ENCODE measurements at regions not wholly inside any gene's neighbourhood (a gene's known extent, or its start where the extent isn't known, plus 50 kb on each side); places are given as distances from the start of the nearest gene placed in this dataset.
A peak's percentile ranks its signal among the peaks of the same experiment; 100 is the strongest.

GRCh38 chr3:74269689-74270088 is 344.8 kb downstream of the CNTN3 start:
- TF ChIP-seq, protein P1, sequence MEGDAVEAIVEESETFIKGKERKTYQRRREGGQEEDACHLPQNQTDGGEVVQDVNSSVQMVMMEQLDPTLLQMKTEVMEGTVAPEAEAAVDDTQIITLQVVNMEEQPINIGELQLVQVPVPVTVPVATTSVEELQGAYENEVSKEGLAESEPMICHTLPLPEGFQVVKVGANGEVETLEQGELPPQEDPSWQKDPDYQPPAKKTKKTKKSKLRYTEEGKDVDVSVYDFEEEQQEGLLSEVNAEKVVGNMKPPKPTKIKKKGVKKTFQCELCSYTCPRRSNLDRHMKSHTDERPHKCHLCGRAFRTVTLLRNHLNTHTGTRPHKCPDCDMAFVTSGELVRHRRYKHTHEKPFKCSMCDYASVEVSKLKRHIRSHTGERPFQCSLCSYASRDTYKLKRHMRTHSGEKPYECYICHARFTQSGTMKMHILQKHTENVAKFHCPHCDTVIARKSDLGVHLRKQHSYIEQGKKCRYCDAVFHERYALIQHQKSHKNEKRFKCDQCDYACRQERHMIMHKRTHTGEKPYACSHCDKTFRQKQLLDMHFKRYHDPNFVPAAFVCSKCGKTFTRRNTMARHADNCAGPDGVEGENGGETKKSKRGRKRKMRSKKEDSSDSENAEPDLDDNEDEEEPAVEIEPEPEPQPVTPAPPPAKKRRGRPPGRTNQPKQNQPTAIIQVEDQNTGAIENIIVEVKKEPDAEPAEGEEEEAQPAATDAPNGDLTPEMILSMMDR (IDR thresholded peaks at IDR 0.05; ENCODE audit: control extremely low read depth, extremely low read depth, low read depth, missing control alignments), result no peak
- no peak for DNase-seq (ENCODE audit: extremely low spot score)
- ChIA-PET POLR2A (no interaction called here), CTCF (no interaction called here)

GRCh38 chr3:74268753-74269152 is 345.7 kb downstream of the CNTN3 start:
- TF ChIP-seq, protein P1 (IDR thresholded peaks at IDR 0.05; ENCODE audit: control extremely low read depth, extremely low read depth, low read depth, missing control alignments), result no peak
- POLR2A ChIA-PET, result no interaction called here
- CTCF ChIA-PET, result interaction anchor here (1.6 to 2.8 kb wide), 3 partner anchors 16 to 31 kb away, joined by 7 to 12 read pairs (median 11); no protein-coding TSS in a partner anchor
- DNase-seq (ENCODE audit: extremely low spot score), result no peak

GRCh38 chr3:74267588-74268184 is 346.8 kb downstream of the CNTN3 start:
- TF ChIP-seq, protein P1 (IDR thresholded peaks at IDR 0.05; ENCODE audit: control extremely low read depth, extremely low read depth, low read depth, missing control alignments), result peak; percentile 40
- DNase-seq (ENCODE audit: extremely low spot score), result peak; percentile 7
- ChIA-PET POLR2A (no interaction called here), CTCF (interaction anchor here (1.0 to 2.8 kb wide), 6 partner anchors 9 to 905 kb away, joined by 3 to 12 read pairs (median 8); no protein-coding TSS in a partner anchor)

GRCh38 chr3:74267131-74267530 is 347.3 kb downstream of the CNTN3 start:
- CTCF ChIA-PET, result interaction anchor here (1.0 to 2.8 kb wide), 5 partner anchors 9 to 905 kb away, joined by 3 to 12 read pairs (median 10); no protein-coding TSS in a partner anchor
- TF ChIP-seq, protein P1 (IDR thresholded peaks at IDR 0.05; ENCODE audit: control extremely low read depth, extremely low read depth, low read depth, missing control alignments), result no peak
- POLR2A ChIA-PET, result no interaction called here
- no peak for DNase-seq (ENCODE audit: extremely low spot score)

- ChIA-PET POLR2A (interaction anchor here (0.6 kb wide), 1 partner anchor 8 kb away, joined by 8 read pairs; no protein-coding TSS in a partner anchor), CTCF (no interaction called here)
- no peak for DNase-seq (ENCODE audit: extremely low spot score)
- TF ChIP-seq, protein P1 (IDR thresholded peaks at IDR 0.05; ENCODE audit: control extremely low read depth, extremely low read depth, low read depth, missing control alignments), result no peak
Measured at GRCh38 chr3:74265069-74265468, 349.4 kb downstream of the CNTN3 start.

DNA sequence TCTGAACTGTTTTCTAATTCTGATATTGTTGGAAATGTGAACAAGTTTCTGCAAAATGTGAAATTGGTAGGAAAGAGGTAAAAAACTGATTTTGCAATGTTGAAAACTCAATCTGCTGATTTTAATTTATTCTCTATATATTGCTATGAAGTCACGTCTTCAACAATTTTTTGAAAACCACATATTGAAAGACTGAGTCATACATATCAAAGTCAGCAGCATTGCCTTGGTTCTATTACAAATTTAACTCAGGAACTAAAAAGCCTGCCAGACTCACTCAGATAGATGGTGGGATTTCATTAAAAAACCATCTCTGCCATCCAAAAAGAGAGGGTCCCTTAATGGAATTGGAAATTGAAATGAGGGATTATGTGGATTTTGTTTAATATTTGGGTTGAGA is 351.4 kb downstream of the CNTN3 start:
- ChIA-PET POLR2A (no interaction called here), CTCF (no interaction called here)
- TF ChIP-seq, protein P1 (IDR thresholded peaks at IDR 0.05; ENCODE audit: control extremely low read depth, extremely low read depth, low read depth, missing control alignments), result no peak
- no peak for DNase-seq (ENCODE audit: extremely low spot score)

Measured in GM10248 (cell line).